ENCODE measurements at regions not wholly inside any gene's neighbourhood (a gene's known extent, or its start where the extent isn't known, plus 50 kb on each side); places are given as distances from the start of the nearest gene placed in this dataset.

DNA sequence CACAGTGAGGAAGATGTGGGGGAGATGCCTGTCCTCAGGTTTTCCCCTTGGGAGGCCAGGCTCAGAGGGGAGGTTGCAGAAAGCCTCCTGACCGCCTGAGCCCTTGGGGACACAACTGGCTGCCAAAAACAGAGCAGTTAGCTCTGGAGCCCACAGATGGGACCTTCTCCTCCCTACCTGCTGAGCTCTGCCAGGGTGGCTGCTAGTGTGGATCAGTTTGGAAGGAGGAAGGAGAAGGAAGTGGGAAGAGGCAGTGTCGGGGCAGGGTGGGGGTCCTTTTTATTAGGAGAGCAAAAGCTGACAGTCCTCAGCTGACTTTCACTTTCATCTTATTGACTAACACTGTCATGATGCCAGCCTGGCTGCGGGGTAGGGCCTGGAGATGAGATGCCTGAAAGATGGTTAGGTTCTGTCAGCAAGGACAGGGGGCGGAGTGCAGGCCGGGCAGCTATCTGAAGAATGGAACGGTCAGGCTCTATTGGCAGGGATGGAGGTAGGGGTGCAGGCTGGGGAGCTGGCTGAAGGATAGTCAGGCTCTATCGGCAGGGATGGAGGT, 188.5 kb upstream of the HDAC4 start:
- no peak for TF ChIP-seq CTCF (IDR thresholded peaks at IDR 0.05; ENCODE audit: low read depth, low read length)
- no peak for DNase-seq (ENCODE audit: extremely low read depth, low read depth)

- no peak for DNase-seq (ENCODE audit: extremely low read depth, low read depth)
- no peak for TF ChIP-seq CTCF (IDR thresholded peaks at IDR 0.05; ENCODE audit: low read depth, low read length)
These were observed 187.8 kb upstream of the HDAC4 start for GRCh38 chr2:239588451-239589269.

- no peak for DNase-seq (ENCODE audit: extremely low read depth, low read depth)
- no peak for TF ChIP-seq CTCF (IDR thresholded peaks at IDR 0.05; ENCODE audit: low read depth, low read length)
These were observed 187.0 kb upstream of the HDAC4 start for GRCh38 chr2:239587841-239588240.

GRCh38 chr2:239587311-239587731, 186.5 kb upstream of the HDAC4 start:
- DNase-seq (ENCODE audit: extremely low read depth, low read depth) = no peak
- TF ChIP-seq CTCF (IDR thresholded peaks at IDR 0.05; ENCODE audit: low read depth, low read length) = no peak

DNA sequence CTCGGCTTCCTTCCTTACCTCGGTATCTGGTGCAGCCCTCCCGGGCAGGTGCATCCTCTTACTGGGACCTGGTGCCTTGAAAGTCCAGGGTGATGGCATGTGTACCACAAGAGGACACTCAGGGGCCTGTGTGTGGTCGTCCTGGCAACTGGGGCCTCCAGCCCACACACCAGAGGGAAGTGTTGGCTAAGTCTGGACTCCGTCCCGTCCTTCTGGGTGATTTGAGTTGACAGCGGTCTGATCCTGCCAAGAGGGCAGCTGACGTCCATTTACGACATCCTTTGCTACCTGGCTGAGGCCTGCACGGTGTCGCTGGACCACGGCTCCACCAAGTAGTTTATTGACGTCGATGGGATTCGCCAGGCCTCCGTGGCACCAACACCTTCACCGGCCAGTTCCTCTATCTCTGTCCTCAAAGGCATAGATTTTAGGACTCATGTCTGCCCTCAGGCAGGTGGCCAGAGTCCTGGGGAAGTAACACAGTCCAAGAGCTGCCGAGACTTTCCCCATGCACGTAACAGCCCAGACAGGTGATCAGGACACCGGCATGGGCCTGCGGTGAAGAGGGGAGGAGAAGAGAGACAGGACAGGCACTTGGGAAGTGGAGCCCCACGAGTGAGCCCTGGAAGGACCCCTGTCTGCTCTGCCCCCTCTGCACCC, 186.0 kb upstream of the HDAC4 start:
- no peak for TF ChIP-seq CTCF (IDR thresholded peaks at IDR 0.05; ENCODE audit: low read depth, low read length)
- DNase-seq (ENCODE audit: extremely low read depth, low read depth) = no peak

DNA sequence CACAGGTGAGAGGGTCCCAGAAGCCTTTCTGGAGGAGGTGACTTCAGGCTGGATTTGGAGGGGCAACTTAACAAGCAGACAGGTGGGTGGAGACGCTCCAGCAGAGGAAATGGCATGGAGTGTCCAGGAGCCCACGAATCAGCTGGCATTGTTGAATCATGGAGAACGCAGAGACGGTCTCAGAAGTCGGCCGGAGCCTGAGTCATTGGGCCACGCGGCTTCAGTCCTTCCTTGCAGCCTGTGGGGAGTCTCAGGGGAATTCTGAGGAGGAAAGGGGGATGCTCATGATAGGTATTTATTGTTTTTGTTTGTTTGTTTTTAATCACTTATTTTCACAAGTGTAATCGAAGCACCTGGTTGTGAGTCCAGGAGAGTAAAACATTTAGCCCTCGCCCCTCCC, 184.6 kb upstream of the HDAC4 start:
- TF ChIP-seq CTCF (IDR thresholded peaks at IDR 0.05; ENCODE audit: low read depth, low read length) = no peak
- DNase-seq (ENCODE audit: extremely low read depth, low read depth) = no peak

DNA sequence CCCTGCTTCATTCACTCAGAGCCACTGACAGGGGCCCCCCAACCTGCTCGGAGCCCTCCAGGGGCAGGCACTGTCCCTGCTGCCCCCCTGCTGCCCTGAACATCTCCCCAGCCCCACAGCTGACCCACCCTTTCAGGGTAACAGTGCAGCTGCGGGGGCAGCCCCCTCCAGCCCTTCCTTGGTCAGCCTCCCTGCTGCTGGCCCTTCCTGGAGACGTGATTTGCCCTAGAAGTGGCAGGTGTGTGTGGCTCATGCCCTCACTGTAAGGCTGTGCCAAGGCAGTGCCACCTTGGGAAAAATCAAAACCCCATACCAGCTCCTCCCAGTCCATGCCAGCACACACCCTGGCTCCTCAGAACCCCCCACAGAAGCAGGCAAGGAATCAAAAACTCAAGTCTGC, 184.2 kb upstream of the HDAC4 start:
- DNase-seq (ENCODE audit: extremely low read depth, low read depth) = no peak
- no peak for TF ChIP-seq CTCF (IDR thresholded peaks at IDR 0.05; ENCODE audit: low read depth, low read length)
